GM12874 (cell line): ENCODE measurements at regions not wholly inside any gene's neighbourhood (a gene's known extent, or its start where the extent isn't known, plus 50 kb on each side); places are given as distances from the start of the nearest gene placed in this dataset.
A peak's percentile ranks its signal among the peaks of the same experiment; 100 is the strongest.

Source experiments
- CTCF ChIP-seq: IDR thresholded peaks from 2 replicates; pipeline ENCODE4 v1.5.1; 2011; ENCODE audit warnings: low read depth, mild to moderate bottlenecking, control low read depth, low read length, moderate library complexity; ENCODE audit not compliant: insufficient read depth

- TF ChIP-seq CTCF, result no peak
These were observed 162.1 kb downstream of the SMIM20 start for GRCh38 chr4:26076000-26076587.

DNA sequence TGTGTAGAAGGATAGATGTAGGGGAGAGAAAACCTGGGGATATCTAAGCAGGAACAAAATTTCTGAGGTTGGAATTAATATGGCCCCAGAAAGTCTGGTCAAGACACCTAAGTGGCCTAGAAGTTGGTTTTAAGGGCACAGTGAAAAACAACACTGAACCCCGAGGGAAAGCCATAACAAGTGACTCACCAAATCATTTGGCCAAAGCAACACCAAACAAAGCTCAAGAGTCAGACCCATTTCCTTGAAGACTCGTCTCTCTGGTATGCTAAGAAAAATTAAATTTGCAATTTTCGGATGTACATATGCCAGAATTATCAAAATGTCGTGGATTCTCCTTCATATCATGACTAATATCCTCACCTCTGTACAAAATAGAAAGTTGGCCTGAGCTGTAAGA is 162.9 kb downstream of the SMIM20 start:
- TF ChIP-seq CTCF, result no peak

DNA sequence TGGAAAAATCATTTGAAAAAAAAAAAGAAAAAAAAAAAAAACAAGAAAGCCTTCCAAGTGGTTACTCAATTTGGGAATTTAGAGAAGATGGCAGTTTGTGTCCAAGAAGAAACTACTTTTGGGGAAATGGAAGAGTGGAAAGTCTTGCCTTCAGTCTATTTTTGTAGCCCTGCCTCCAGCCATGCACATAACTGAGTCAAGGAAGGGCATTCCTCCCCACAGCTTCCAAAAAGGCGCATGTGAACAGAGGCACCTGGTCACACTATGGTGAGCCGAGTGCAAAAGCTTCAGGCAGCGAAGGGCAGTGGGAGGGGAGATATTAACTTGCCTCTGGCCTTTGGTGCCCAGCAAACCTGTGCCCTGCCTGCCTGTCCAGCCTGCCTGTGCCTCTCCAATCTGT is 163.7 kb downstream of the SMIM20 start:
- TF ChIP-seq CTCF, result no peak

DNA sequence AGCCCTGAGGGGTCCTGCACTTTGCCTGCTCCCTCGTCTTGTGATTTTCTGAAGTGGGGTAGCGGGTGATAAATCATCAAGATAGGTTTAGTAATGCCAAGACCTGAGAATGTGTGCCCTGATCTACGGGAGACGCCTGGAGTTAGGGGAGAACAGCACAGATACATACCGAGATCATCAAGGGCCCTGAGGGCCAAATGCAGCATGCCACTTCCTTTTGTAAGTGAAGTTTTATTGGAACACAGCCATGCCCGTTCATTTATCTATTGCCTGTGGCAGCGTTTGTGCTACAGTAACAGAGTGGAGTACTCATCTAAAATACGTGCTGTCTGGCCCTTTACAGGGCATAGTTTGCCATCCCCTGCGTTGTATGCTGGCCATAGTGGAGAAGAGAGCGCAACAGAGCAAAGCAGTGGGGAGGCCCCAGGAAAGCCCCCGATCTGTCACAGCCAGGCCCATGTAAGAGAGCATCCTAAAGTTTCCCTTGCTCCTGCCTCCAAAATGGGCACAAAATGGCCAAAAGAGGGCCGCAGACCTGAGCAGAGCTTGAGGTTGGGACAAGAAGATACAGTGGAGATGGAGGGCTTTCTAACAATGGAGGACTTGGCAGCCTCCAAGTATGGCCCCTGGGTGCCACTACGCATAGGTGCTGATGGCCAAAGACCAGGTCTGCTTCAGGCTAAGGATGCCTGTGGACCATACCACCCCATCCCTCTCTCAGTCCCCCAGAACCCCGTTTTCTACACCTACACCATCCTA is 167.0 kb downstream of the SMIM20 start:
- no peak for TF ChIP-seq CTCF

- TF ChIP-seq CTCF, result peak; percentile 50
These were observed 167.9 kb downstream of the SMIM20 start for GRCh38 chr4:26081795-26082498.

DNA sequence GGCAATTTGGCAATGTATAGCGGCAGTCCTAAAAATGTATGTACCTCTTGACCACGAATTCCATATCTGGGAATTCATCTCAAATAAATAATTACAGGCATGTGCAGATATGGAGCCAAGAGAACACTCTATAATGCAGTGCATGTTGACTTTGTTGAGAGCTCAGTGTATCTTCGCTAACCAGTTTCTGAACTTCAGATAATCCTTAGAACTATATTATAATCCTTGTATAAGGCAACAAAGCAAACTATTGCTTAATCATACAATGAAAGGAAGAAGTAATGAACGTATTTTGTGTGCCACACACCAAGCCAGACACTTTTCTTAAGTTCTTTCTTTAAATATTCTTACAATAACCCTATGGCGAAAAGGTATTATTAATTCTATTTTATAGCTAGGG is 168.5 kb downstream of the SMIM20 start:
- TF ChIP-seq CTCF, result no peak

DNA sequence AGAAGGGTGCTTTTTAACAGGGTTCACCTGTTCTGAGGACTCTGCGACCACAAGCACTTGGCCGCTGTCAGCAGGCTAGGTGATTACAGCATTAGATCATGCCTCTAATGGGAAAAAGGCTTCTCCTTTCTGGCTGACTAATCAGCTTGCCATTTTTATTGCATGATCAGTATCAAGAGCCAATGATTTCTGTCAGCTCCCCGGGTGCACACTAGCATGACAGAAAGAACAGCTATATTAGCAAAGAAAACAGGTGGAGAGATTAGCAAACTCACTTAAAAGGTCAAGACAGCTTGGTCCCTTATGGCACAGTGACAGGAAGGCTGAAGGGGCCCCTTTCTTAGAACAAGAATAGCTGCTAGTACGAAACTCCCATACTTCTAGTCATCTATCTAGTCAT is 170.0 kb downstream of the SMIM20 start:
- no peak for TF ChIP-seq CTCF
